ENCODE measurements at regions not wholly inside any gene's neighbourhood (a gene's known extent, or its start where the extent isn't known, plus 50 kb on each side); places are given as distances from the start of the nearest gene placed in this dataset.

DNA sequence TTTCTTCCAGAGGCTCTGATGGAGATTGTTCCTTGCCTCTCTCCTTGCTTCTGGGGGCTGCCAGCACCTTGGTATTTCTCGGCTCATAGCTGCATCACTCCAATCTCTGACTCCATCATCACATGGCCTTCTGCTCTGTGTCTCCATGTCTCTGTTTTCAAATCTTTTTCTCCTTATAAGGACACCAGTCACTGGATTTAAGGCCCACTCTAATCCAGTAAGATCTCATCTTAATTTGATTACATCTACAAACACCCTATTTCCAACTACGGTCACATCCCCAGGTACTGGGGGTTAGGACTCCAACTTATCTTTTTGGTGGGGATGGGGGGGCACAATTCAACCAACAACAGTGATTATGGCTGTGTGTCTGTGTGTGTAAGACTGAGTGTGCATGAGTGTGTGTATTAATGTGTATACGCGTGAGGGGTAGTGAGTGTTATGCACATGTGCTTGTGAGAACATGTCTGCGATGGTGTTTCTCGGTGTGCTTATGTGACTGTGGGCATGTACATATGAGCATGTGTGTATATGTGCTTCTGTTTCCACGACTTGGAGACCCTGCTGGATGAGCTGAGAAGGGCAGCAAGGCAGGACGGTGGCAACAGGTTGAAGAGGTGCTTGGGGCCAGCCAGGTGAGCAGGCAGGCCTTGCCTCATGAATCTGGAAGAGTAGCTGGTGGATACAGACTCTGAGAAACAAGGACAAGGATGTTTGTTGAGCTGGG lies 130.5 kb downstream of the MRPL14 start:
- DNase-seq (ENCODE audit: low spot score) = no peak
- TF ChIP-seq, protein P1, sequence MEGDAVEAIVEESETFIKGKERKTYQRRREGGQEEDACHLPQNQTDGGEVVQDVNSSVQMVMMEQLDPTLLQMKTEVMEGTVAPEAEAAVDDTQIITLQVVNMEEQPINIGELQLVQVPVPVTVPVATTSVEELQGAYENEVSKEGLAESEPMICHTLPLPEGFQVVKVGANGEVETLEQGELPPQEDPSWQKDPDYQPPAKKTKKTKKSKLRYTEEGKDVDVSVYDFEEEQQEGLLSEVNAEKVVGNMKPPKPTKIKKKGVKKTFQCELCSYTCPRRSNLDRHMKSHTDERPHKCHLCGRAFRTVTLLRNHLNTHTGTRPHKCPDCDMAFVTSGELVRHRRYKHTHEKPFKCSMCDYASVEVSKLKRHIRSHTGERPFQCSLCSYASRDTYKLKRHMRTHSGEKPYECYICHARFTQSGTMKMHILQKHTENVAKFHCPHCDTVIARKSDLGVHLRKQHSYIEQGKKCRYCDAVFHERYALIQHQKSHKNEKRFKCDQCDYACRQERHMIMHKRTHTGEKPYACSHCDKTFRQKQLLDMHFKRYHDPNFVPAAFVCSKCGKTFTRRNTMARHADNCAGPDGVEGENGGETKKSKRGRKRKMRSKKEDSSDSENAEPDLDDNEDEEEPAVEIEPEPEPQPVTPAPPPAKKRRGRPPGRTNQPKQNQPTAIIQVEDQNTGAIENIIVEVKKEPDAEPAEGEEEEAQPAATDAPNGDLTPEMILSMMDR (IDR thresholded peaks at IDR 0.05) = no peak
- Mint-ChIP-seq H3K9me3 (ENCODE audit: low read depth) (peaks cover 4% of the 10 kb centered on the region), H3K27ac (ENCODE audit: unreplicated experiment) (peak overlapping the region; percentile 33), H3K4me3 (ENCODE audit: unreplicated experiment) (no peak overlapping the region), H3K36me3 (ENCODE audit: low read depth) (no peaks in the 10 kb centered on the region), H3K27me3 (ENCODE audit: low read depth) (no peaks in the 10 kb centered on the region), H3K4me1 (ENCODE audit: low read depth) (peaks cover 19% of the 10 kb centered on the region)

DNA sequence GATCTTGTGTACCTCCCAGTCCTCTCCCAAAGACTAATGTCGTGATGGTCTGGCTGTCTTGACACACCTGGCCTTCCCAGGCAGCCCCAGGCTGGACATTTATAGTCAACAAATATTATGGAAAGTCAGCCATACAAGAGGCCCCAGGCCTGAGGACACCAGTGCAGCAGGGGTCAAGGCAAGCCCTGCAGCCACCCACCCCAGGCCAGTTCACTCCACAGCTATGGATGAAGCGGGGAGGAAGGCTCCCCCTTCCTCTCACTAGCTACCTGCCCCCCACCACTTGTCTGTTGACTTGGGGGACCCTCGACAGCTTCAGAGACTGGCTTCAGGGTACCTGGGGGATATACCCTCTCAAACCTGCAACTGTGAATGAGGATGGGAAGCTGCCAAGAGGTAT lies 132.1 kb downstream of the MRPL14 start:
- peaks cover 4% of the 10 kb centered on the region for H3K9me3 Mint-ChIP-seq (ENCODE audit: low read depth)
- H3K27me3 Mint-ChIP-seq (ENCODE audit: low read depth) = no peaks in the 10 kb centered on the region
- H3K27ac Mint-ChIP-seq (ENCODE audit: unreplicated experiment) = no peak overlapping the region
- H3K4me3 Mint-ChIP-seq (ENCODE audit: unreplicated experiment) = no peak overlapping the region
- TF ChIP-seq, protein P1 (IDR thresholded peaks at IDR 0.05) = no peak
- no peaks in the 10 kb centered on the region for H3K36me3 Mint-ChIP-seq (ENCODE audit: low read depth)
- peaks cover 19% of the 10 kb centered on the region for H3K4me1 Mint-ChIP-seq (ENCODE audit: low read depth)
- no peak for DNase-seq (ENCODE audit: low spot score)

DNA sequence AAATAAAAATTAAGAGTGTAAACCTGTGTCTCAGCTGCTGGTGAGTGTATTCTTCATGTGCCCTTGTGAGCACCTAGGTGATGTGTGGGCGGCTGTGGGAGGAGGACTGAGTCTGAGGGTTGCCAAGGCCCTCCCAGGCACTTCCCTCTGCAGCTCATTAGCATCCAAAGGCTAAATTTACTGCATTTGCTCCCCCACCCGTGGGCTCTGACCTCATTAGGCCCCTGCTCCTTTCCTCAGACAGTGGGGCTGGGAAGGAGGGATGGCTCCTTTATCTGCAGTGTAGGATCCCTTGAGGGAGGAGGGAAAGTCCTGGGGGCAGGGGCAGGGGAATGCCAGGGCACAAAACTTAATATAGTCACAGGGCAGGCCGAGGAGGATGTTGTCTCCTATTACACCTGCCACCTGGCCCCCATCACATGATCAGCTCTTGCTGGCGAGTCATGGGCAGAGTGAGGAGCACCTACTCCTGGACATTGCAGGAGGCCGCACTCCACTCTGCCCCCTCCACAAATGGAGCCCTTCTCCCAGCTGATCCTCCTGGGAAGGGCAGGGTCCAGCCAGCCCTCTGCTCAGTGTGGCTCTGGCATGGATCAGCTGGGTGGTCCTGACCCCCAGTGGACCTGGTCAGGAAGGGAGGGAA lies 133.2 kb downstream of the MRPL14 start:
- Mint-ChIP-seq H3K9me3 (ENCODE audit: low read depth) (peaks cover 4% of the 10 kb centered on the region), H3K27me3 (ENCODE audit: low read depth) (no peaks in the 10 kb centered on the region), H3K27ac (ENCODE audit: unreplicated experiment) (no peak overlapping the region), H3K4me1 (ENCODE audit: low read depth) (peaks cover 27% of the 10 kb centered on the region), H3K36me3 (ENCODE audit: low read depth) (no peaks in the 10 kb centered on the region), H3K4me3 (ENCODE audit: unreplicated experiment) (no peak overlapping the region)
- TF ChIP-seq, protein P1 (IDR thresholded peaks at IDR 0.05) = no peak
- DNase-seq (ENCODE audit: low spot score) = peak; percentile 51

DNA sequence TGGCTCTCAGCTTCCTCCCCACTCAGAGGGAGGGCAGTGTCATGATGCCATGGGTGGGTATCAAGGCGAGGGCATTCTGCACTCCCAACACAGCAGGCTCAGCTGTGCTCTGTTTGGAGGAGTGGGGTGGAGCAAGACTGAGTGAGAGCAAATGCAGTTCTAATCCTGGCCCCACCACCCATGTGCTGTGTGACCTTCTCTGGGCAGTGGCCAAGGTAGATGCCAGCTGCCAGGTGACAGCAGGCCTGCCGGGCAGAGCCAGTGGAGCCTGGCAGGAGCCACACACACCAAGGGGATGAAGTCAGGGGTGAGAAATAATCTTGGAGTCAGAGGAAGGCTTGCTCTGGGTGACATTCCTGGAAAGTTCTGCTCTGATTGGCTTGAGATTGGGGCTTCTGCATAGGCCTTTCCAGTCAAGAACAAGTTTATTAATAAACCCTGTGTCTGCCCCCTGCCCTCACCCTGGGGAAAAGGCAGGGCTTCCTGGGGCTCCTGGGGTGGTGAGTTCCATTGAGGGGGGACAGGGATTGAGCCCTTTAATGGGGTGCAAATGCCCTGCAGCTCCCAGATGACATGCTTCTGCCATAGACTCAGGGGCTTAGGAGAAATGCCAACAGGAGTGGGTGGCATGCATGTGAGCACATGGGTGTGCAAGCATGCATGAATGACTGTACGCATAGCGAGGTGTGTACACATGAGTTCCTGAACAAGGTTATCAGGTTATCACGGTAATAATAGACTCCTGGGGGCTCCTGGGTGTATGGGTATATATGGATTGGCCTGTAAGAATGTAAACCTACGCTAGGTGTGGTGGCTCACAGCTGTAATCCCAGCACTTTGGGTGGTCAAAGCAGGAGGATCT lies 134.2 kb downstream of the MRPL14 start:
- peak; percentile 52 for DNase-seq (ENCODE audit: low spot score)
- peaks cover 4% of the 10 kb centered on the region for H3K9me3 Mint-ChIP-seq (ENCODE audit: low read depth)

More for the DNA sequence above, 134.2 kb downstream of the MRPL14 start:
- no peaks in the 10 kb centered on the region for H3K36me3 Mint-ChIP-seq (ENCODE audit: low read depth)
- no peak overlapping the region for H3K27ac Mint-ChIP-seq (ENCODE audit: unreplicated experiment)
- H3K4me3 Mint-ChIP-seq (ENCODE audit: unreplicated experiment) = no peak overlapping the region
- TF ChIP-seq, protein P1 (IDR thresholded peaks at IDR 0.05) = no peak
- H3K27me3 Mint-ChIP-seq (ENCODE audit: low read depth) = no peaks in the 10 kb centered on the region
- H3K4me1 Mint-ChIP-seq (ENCODE audit: low read depth) = peaks cover 27% of the 10 kb centered on the region

Measured in chondrocyte (in vitro differentiated cells).